ENCODE measurements at regions not wholly inside any gene's neighbourhood (a gene's known extent, or its start where the extent isn't known, plus 50 kb on each side); places are given as distances from the start of the nearest gene placed in this dataset.
A peak's percentile ranks its signal among the peaks of the same experiment; 100 is the strongest.

DNA sequence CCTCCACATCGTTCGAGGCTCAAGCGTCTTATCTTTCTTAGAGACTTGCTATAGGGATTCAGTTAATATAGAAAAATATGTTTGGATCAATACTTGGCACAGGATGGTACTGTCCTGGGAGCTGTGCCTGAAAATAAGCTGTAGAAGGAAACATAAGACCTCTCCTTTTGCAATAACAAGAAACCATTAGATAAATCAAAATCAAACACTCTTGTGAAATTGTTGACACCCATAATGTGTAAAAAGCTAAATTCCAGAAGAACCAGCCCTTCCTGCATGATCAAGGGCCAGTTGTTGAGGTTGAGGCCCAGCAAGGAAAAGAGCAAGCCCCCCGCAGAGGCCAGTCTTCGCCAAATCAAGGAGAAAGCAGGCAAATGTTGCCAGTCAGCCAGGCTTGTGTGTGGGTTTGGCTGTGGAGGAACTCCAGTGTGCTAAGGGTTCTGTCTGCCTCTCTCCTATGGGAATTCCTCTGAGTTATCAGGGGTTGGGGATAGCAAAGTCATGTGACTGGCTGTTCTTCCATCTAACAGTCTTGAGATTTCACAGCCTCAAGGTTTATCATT lies 185.7 kb downstream of the ACKR3 start:
- Histone ChIP-seq H3K4me3 (no peak overlapping the region), H3K9me3 (no peaks in the 10 kb centered on the region), H3K36me3 (no peaks in the 10 kb centered on the region), H3K27me3 (no peaks in the 10 kb centered on the region), H3K27ac (no peak overlapping the region), H3K4me1 (peaks cover 0 to 9% of the 10 kb centered on the region in 2 donors)
- ATAC-seq (no peak), DNase-seq (no peak)
- intact Hi-C loops (cut with DNase I) = no loop called here
- TF ChIP-seq, protein P1, sequence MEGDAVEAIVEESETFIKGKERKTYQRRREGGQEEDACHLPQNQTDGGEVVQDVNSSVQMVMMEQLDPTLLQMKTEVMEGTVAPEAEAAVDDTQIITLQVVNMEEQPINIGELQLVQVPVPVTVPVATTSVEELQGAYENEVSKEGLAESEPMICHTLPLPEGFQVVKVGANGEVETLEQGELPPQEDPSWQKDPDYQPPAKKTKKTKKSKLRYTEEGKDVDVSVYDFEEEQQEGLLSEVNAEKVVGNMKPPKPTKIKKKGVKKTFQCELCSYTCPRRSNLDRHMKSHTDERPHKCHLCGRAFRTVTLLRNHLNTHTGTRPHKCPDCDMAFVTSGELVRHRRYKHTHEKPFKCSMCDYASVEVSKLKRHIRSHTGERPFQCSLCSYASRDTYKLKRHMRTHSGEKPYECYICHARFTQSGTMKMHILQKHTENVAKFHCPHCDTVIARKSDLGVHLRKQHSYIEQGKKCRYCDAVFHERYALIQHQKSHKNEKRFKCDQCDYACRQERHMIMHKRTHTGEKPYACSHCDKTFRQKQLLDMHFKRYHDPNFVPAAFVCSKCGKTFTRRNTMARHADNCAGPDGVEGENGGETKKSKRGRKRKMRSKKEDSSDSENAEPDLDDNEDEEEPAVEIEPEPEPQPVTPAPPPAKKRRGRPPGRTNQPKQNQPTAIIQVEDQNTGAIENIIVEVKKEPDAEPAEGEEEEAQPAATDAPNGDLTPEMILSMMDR (IDR thresholded peaks at IDR 0.05) = no peak

DNA sequence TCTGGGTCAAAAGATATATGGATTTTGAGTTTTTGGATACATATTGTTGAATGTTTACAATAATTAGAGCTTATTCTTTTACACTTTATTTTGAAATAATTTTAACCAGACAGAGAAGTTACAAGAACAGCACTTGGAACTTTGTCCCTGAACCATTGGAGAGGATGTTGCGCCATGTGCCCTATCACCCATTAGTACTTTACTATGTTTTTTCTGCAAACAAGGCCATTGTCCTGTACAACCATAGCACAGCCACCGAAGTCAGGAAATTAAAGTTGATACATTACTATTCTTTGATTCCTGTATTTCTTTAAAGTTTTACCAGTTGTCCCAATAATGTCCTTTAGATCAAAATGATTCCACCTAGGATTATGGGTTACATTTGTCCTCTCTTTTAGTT lies 188.8 kb downstream of the ACKR3 start:
- TF ChIP-seq, protein P1 (IDR thresholded peaks at IDR 0.05) = no peak
- H3K36me3 ChIP-seq = no peaks in the 10 kb centered on the region
- H3K9me3 ChIP-seq = no peaks in the 10 kb centered on the region
- H3K27me3 ChIP-seq = no peaks in the 10 kb centered on the region
- no peak for DNase-seq
- no peak overlapping the region for H3K4me3 ChIP-seq
- ATAC-seq = peak; percentile 42
- H3K27ac ChIP-seq = no peak overlapping the region
- H3K4me1 ChIP-seq = peaks cover 0 to 4% of the 10 kb centered on the region in 2 donors
- intact Hi-C loops (cut with DNase I) = no loop called here

DNA sequence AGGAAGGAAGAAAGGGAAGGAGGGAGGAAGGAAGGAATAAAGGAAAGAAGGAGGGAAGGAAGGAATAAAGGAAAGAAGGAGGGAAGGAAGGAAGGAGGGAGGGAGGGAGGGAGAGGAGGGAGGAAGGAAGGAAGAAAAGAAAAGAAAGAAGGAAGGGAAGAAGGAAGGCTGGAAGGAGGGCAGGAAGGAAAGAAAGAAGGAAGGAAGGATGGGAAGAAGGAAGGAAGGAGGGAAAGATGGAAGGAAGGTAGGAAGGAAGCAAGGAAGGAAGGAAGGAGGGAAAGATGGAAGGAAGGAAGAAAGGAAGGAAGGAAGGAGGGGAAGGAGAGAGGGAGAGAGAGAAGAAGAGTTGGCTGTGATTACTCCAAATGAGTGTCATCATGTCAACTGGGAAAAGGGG lies 190.6 kb downstream of the ACKR3 start:
- no peaks in the 10 kb centered on the region for H3K36me3 ChIP-seq
- no peaks in the 10 kb centered on the region for H3K27me3 ChIP-seq
- TF ChIP-seq, protein P1 (IDR thresholded peaks at IDR 0.05) = no peak
- ATAC-seq = no peak
- no peak overlapping the region for H3K4me3 ChIP-seq
- no peak for DNase-seq
- H3K27ac ChIP-seq = no peak overlapping the region
- intact Hi-C loops (cut with DNase I) = no loop called here
- H3K4me1 ChIP-seq = no peaks in the 10 kb centered on the region
- H3K9me3 ChIP-seq = no peaks in the 10 kb centered on the region

GRCh38 chr2:236761358-236761757 lies 191.7 kb downstream of the ACKR3 start:
- Histone ChIP-seq H3K27me3 (no peaks in the 10 kb centered on the region), H3K4me3 (no peak overlapping the region), H3K36me3 (no peaks in the 10 kb centered on the region), H3K27ac (no peak overlapping the region), H3K4me1 (no peaks in the 10 kb centered on the region), H3K9me3 (no peaks in the 10 kb centered on the region)
- TF ChIP-seq, protein P1 (IDR thresholded peaks at IDR 0.05) = no peak
- intact Hi-C loops (cut with DNase I) = no loop called here
- ATAC-seq (no peak), DNase-seq (no peak)

GRCh38 chr2:236762628-236763027 lies 193.0 kb downstream of the ACKR3 start:
- H3K4me3 ChIP-seq = no peak overlapping the region
- intact Hi-C loops (cut with DNase I) = no loop called here
- TF ChIP-seq, protein P1 (IDR thresholded peaks at IDR 0.05) = no peak
- H3K36me3 ChIP-seq = no peaks in the 10 kb centered on the region
- H3K4me1 ChIP-seq = no peaks in the 10 kb centered on the region
- H3K27ac ChIP-seq = no peak overlapping the region
- no peaks in the 10 kb centered on the region for H3K9me3 ChIP-seq
- H3K27me3 ChIP-seq = no peaks in the 10 kb centered on the region
- DNase-seq (no peak), ATAC-seq (no peak)

Data from left lung (tissue), 4 donors.